ENCODE measurements at regions not wholly inside any gene's neighbourhood (a gene's known extent, or its start where the extent isn't known, plus 50 kb on each side); places are given as distances from the start of the nearest gene placed in this dataset.
A peak's percentile ranks its signal among the peaks of the same experiment; 100 is the strongest.

- DNase-seq (no peak), ATAC-seq (peak; percentile 23)
- intact Hi-C loops (cut with micrococcal nuclease) = no loop called here
These were observed 201.3 kb upstream of the DTNBP1 start for GRCh38 chr6:15864038-15864707.

DNA sequence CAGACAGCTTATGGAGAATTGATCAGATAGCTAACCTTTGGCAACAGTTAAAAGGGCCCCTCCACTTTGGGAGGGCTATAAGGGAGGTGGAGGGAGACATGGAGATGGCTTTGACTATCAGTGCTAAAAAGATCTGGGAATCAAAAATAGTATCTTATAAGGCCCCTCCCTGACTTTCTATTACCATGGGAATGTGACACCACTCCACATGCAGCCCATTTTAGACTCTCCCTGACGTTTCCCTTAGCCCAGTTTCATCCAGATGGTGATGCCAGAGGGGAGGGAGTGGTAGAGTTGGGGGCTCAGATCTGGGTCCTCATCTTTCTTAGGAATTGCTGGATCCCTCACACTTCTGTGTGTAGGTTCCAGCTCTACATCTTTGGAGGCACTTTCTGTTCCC, 200.0 kb upstream of the DTNBP1 start:
- ATAC-seq = no peak
- no peak for DNase-seq
- intact Hi-C loops (cut with micrococcal nuclease) = no loop called here

- intact Hi-C loops (cut with micrococcal nuclease) = no loop called here
- no peak for DNase-seq
- no peak for ATAC-seq
These were observed 198.7 kb upstream of the DTNBP1 start for GRCh38 chr6:15861486-15861885.

DNA sequence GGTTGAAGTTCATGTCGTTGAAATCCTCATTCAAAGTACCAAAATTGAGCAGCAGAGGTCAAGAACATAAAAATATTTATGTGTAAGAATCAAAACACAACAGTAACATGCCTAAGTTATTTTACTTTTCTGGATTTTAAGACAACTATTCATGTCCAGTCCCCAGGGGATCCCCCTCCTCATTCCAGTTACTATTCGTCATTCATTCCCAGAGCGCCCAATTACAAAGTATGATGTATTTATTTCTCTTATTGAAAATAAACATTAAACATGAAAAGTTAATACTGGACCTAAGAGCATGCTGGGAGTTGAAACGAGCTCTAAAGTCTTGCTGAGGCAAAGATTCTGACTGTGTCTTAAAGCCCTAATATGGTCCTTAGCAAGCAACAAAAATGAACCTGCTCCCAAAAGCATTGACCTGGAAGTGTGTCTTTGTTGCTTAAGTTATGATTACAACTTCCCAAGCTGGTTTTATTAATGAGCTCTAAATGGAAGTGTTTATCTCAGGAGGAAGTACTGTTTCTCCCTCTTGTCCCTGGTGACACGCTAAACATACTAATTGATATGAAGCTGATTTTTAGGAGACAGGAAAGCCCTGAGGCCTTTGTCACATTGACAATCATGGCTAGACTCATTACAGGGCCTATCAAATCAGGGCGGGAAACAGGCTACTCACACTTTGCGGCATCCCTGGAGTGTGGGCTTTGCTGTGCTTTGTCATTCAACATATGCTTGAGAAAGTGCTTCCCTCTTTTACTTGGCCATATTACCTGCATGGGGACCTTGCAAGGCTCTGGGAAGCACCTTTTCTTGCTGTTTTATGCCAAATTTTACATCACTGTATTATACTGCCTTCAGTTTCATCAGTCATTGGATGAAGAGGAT, 192.2 kb upstream of the DTNBP1 start:
- ATAC-seq (no peak), DNase-seq (no peak)
- intact Hi-C loops (cut with micrococcal nuclease) = no loop called here

DNA sequence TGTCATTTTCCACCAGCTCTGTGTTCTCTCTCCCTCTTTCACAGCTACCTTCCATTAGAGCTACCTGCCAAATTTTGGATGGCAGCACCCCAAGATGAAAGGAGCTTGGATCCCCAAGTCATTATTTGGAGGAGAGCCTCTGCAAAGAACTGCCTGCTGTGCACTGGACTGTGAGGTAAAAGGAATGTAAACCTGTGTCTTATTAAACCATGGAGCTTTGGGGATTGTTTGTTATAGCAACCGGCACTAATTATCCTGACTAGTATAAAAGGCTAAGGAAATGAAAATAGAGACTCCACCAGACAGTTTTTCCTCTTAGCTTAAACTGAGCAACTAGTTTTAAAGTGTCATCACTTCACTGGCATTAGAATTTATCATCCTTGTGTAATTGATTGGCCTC, 191.6 kb upstream of the DTNBP1 start:
- intact Hi-C loops (cut with micrococcal nuclease) = no loop called here
- no peak for ATAC-seq
- no peak for DNase-seq

DNA sequence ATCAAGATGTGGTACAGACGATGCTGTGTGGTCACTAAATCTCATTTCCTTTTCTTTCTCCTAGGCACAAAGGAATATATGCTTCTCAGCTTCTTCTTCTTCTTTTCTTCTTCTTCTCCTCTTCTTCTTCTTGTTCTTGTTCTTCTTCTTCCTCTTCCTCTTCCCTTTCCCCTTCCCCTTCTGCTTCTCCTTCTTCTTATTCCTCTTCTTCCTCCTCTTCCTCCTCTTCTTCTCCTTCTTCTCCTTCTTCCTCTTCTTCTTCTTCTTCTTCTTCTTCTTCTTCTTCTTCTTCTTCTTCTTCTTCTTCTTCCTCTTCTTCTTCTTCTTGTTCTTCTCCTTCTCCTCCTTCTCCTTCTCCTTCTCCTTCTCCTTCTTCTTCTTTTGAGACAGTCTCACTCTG, 190.4 kb upstream of the DTNBP1 start:
- no peak for ATAC-seq
- intact Hi-C loops (cut with micrococcal nuclease) = no loop called here

DNA sequence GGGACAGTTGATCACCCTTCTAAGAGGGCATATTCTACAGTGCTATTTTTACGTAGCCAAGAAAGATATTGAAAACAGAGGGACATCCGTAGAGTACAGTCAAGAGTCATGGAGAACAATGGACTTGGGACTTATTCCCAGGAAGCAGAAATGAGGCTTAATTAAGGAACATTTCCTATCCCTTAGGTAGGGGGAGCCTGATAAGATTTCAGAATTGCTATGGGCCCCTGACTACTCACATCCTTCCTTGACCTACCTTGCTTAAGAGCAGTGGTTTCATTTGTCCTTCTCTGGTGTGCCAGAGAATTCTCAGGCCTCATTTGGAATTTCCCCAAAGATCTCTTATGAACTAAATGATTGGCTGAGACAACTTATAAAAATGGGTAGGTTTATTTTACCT, 189.5 kb upstream of the DTNBP1 start:
- no peak for ATAC-seq

More for the DNA sequence above, 190.4 kb upstream of the DTNBP1 start:
- no peak for DNase-seq

DNA sequence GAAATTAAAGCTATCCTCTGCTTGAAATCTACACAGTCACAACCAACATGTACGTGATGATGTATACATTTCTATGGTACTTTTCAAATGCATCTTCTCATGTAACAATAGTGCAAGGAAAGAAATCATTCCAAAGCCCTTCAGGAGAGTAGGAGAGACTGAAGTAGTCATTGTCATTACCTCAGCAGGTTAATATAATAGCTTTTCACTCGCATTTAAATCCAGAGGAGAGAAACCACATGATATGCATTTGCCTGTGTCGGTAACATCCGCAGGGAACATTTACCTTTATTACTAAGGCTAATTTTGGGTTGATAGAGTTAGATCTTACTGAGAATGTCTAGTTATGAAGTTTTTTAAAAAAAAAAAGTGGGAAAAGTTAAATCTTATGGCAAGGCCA, 186.6 kb upstream of the DTNBP1 start:
- intact Hi-C loops (cut with micrococcal nuclease) = no loop called here
- ATAC-seq = no peak
- no peak for DNase-seq

More for the DNA sequence above, 189.5 kb upstream of the DTNBP1 start:
- intact Hi-C loops (cut with micrococcal nuclease) = no loop called here
- no peak for DNase-seq

GRCh38 chr6:15845492-15845891, 182.7 kb upstream of the DTNBP1 start:
- ATAC-seq (no peak), DNase-seq (no peak)
- intact Hi-C loops (cut with micrococcal nuclease) = no loop called here

- no peak for DNase-seq
- intact Hi-C loops (cut with micrococcal nuclease) = no loop called here
- ATAC-seq = no peak
These were observed 180.9 kb upstream of the DTNBP1 start for GRCh38 chr6:15843764-15844163.

- DNase-seq = no peak
- no peak for ATAC-seq
- intact Hi-C loops (cut with micrococcal nuclease) = no loop called here
These were observed 180.4 kb upstream of the DTNBP1 start for GRCh38 chr6:15843226-15843625.

- ATAC-seq (peak; percentile 79), DNase-seq (peak; percentile 32)
- intact Hi-C loops (cut with micrococcal nuclease) = no loop called here
These were observed 179.9 kb upstream of the DTNBP1 start for GRCh38 chr6:15842727-15843117.

- intact Hi-C loops (cut with micrococcal nuclease) = no loop called here
- DNase-seq (peak; percentile 45), ATAC-seq (peak; percentile 94)
These were observed 179.3 kb upstream of the DTNBP1 start for GRCh38 chr6:15841937-15842726.

DNA sequence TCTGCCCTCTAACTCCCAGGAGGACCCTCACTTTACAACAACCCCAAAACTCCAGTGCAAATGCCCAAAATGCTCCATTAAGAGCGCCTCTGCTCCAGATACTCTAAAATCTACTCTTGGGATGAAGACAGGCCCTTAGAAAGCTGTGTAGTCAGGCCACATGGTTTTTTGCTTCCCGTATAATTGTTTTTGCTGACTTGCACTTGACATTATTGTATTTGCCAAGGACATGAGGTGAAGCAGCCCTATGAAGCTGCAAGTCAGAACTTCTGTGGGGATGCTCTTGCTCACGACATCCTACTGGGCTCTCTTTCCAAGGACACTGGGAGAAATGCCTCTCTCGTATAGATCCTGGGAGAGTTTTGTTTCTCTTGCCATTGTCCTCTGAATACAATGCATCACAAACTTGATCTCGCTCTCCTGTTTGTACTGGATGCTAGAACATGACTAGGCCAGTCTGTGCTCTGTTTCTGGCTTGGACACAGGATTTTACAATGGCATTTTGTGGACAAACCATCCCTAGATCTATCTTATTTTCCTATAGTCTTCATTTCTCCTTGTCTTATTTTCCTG, 177.2 kb upstream of the DTNBP1 start:
- DNase-seq (no peak), ATAC-seq (no peak)
- intact Hi-C loops (cut with micrococcal nuclease) = no loop called here

GRCh38 chr6:15837205-15837604, 174.4 kb upstream of the DTNBP1 start:
- intact Hi-C loops (cut with micrococcal nuclease) = no loop called here
- no peak for ATAC-seq

GRCh38 chr6:15832841-15833240, 170.0 kb upstream of the DTNBP1 start:
- intact Hi-C loops (cut with micrococcal nuclease) = no loop called here
- no peak for DNase-seq
- no peak for ATAC-seq

More at GRCh38 chr6:15837205-15837604, 174.4 kb upstream of the DTNBP1 start:
- DNase-seq = no peak

DNA sequence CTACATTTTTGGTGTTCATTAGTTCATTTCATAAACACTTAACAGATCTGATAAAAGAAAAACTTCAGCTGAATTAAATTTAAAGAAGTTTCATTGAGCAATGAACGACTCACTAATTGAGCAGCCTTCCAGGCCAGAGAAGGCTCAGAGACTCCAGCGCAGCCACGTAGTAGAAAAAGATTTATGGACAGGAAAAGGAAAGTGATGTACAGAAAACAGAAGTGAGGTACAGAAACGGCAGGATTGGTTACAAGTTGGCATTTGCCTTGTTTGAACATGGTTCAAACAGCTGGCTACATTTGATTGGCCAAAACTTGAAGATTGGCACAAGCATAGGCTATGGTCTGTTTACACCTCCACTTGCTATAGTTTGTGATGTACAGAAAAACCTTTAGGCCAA, 166.3 kb upstream of the DTNBP1 start:
- intact Hi-C loops (cut with micrococcal nuclease) = no loop called here
- ATAC-seq = no peak

DNA sequence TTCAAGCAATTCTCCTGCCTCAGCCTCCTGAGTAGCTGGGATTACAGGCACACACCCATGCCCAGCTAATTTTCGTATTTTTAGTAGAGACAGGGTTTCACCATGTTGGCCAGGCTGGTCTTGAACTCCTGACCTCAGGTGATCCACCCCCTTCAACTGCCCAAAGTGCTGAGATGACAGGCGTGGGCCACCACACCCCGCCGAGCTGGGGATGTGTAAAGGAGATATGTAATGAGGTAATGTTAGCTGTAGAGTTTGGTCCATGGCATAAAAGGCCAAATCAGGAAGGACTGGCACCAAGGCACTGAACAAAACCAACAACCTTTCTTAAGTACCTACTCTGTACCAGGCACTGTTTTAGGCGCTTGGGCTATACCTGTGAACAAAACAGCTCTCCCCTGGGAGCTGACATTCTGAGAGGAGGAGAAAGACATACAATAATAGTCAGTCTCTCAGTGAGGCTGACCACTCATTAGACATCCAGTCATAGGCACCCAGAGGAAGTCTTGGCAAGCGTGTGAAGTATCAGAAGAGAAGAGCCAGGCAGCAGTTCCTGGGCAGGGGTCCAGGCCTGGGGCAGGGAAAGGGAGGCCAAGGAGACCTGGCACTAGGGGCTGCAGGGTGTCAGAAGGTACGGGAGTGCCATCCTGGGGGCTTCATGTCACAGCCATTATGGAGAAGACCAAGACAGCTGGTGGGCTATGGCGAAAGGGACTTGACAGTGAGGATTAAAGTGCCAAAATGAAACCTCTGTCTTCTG, 164.8 kb upstream of the DTNBP1 start:
- peak; percentile 64 for DNase-seq
- intact Hi-C loops (cut with micrococcal nuclease) = no loop called here
- ATAC-seq = peak; percentile 91

More for the DNA sequence above, 166.3 kb upstream of the DTNBP1 start:
- no peak for DNase-seq

DNA sequence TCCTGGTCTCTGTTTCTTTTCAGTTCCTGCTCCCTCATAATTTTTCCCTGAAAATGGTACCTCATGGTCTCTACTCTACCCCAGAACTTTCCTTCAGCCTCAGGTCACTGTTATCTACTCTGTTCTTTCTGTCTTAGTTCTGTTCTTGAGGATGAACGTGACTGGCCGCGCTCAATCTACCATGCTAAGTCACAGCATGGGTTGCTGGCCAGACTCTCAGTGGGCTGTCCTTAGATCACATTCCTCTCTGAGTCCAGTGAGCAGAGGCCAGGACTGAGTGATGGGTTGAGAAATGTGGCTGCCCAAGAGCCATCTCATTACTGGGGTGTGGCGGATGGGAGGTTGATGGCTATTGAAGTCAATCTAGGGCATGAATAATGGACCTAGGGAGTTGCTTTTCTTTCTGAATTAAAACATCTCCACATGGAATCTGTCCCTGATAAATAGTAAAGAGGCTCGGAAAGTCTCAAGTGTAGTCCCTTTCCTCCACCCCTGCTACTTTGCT, 164.0 kb upstream of the DTNBP1 start:
- intact Hi-C loops (cut with micrococcal nuclease) = no loop called here
- no peak for ATAC-seq
- DNase-seq = no peak

Data from left ventricle myocardium superior (tissue), 1 donor.